HEK293 (cell line): ENCODE measurements at regions not wholly inside any gene's neighbourhood (a gene's known extent, or its start where the extent isn't known, plus 50 kb on each side); places are given as distances from the start of the nearest gene placed in this dataset.

ENCODE experiments used
- CTCF ChIA-PET: fragments of 350-600 bp; formaldehyde crosslinking; extraction: SDS; loops from one replicate; lab custom pipeline; 2021; ENCODE audit warnings: antibody characterized with exemption; lab: Yijun Ruan, JAX
- POLR2A ChIA-PET: fragments of 300-600 bp; formaldehyde crosslinking; extraction: SDS; loops from one replicate; lab custom pipeline; 2020; ENCODE audit warnings: antibody characterized with exemption, inconsistent platforms; lab: Yijun Ruan, JAX
- H3K27ac ChIP-seq: fragments of 200-500 bp; sonication (Bioruptor generic); 2 replicates; pipeline ENCODE4 v1.5.1; 2014; ENCODE audit warnings: low read depth, low read length, control low read depth, inconsistent platforms; ENCODE audit errors: extremely low read depth
- H3K36me3 ChIP-seq, 2 experiments: fragments of 200-500 bp in 1 of 2; sonication (Bioruptor generic) in 1 of 2; 1 replicate in 1 of 2; 2 replicates in 1 of 2; pipeline ENCODE4 v1.5.1; 2014 to 2017; ENCODE audit warnings: inconsistent platforms in 2 of 2, low read length in 2 of 2; ENCODE audit not compliant: control insufficient read depth in 2 of 2, insufficient read depth in 1 of 2
- H3K4me1 ChIP-seq: fragments of 200-500 bp; sonication (Bioruptor generic); 2 replicates; pipeline ENCODE4 v1.5.1; 2014; ENCODE audit warnings: mild to moderate bottlenecking, low read length, inconsistent platforms; ENCODE audit not compliant: control insufficient read depth, insufficient read depth
- H3K4me3 ChIP-seq: 2 replicates; pipeline ENCODE4 v1.5.1; 2011; ENCODE audit warnings: low read depth, mild to moderate bottlenecking, control low read depth, low read length, moderate library complexity
- H3K9me3 ChIP-seq: fragments of 200-500 bp; sonication (Bioruptor generic); 2 replicates; pipeline ENCODE4 v1.5.1; 2014; ENCODE audit warnings: low read depth, low read length, inconsistent platforms; ENCODE audit not compliant: control insufficient read depth, insufficient read depth
- YY2 ChIP-seq: fragments of 450-650 bp; formaldehyde crosslinking; IDR thresholded peaks from 2 replicates; pipeline ENCODE4 v1.5.1; 2016; ENCODE audit warnings: missing biosample characterization, missing genetic modification characterization
- ZBTB17 ChIP-seq: fragments of 450-650 bp; formaldehyde crosslinking; IDR thresholded peaks from 2 replicates; pipeline ENCODE4 v1.5.1; 2016; ENCODE audit warnings: missing biosample characterization, missing genetic modification characterization
- ZBTB20 ChIP-seq: fragments of 450-650 bp; formaldehyde crosslinking; IDR thresholded peaks from 2 replicates; pipeline ENCODE4 v1.5.1; 2016; ENCODE audit warnings: missing biosample characterization, missing genetic modification characterization
- ZIC2 ChIP-seq: fragments of 450-650 bp; formaldehyde crosslinking; IDR thresholded peaks from 2 replicates; pipeline ENCODE4 v1.5.1; 2016; ENCODE audit warnings: missing biosample characterization, missing genetic modification characterization
- ZNF335 ChIP-seq: fragments of 450-650 bp; formaldehyde crosslinking; conservative IDR thresholded peaks from 2 replicates; pipeline ENCODE4 v1.5.1; 2016; ENCODE audit warnings: missing biosample characterization, missing genetic modification characterization
- ZNF37A ChIP-seq: fragments of 450-650 bp; IDR thresholded peaks from 2 replicates; pipeline ENCODE4 v1.5.1; 2018; ENCODE audit warnings: missing biosample characterization, missing genetic modification characterization
- ZNF394 ChIP-seq: fragments of 450-650 bp; formaldehyde crosslinking; IDR thresholded peaks from 2 replicates; pipeline ENCODE4 v1.5.1; 2016; ENCODE audit warnings: missing biosample characterization, missing genetic modification characterization, mild to moderate bottlenecking, moderate library complexity, borderline replicate concordance
- ZNF585B ChIP-seq: fragments of 450-650 bp; formaldehyde crosslinking; IDR thresholded peaks from 2 replicates; pipeline ENCODE4 v1.5.1; 2016; ENCODE audit warnings: missing biosample characterization, missing genetic modification characterization
- TF ChIP-seq, protein P1 (sequence below): fragments of 450-650 bp; formaldehyde crosslinking; IDR thresholded peaks from 2 replicates; pipeline ENCODE4 v1.5.1; 2017; ENCODE audit warnings: missing biosample characterization, missing genetic modification characterization
- TF ChIP-seq, protein P2 (sequence below): fragments of 450-650 bp; formaldehyde crosslinking; IDR thresholded peaks from 2 replicates; pipeline ENCODE4 v1.5.1; 2016; ENCODE audit warnings: missing biosample characterization, missing genetic modification characterization, borderline replicate concordance
- TF ChIP-seq, protein P3 (sequence below): fragments of 450-650 bp; formaldehyde crosslinking; IDR thresholded peaks from 2 replicates; pipeline ENCODE4 v1.5.1; 2016; ENCODE audit warnings: missing biosample characterization, missing genetic modification characterization
- TF ChIP-seq, protein P4 (sequence below): fragments of 450-650 bp; IDR thresholded peaks from 2 replicates; pipeline ENCODE4 v1.5.1; 2018; ENCODE audit warnings: missing biosample characterization, missing genetic modification characterization
- TF ChIP-seq, protein P5 (sequence below): fragments of 450-650 bp; formaldehyde crosslinking; IDR thresholded peaks from 2 replicates; pipeline ENCODE4 v1.5.1; 2016; ENCODE audit warnings: missing biosample characterization, missing genetic modification characterization

DNA sequence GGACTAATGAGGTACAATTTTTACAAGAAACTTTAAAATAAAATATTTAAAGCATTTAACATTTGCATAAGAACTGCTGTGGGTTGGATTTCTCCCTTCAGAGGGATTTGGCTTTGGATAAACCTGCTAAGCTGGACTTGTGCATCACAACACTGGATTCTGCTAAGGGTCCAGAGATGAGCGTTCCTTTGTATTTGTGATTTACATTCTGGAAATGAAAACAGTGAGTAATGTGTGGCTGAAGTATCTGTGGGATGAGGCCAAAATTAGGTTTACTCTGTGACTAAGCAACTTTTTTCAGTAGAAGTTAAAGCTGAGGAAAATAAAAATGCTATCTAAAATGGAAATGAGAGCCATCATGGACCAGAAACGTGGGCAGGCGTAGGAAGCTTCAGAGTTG lies 494.3 kb downstream of the EPM2A start:
- Histone ChIP-seq H3K4me1 (no peaks in the 10 kb centered on the region), H3K9me3 (no peaks in the 10 kb centered on the region), H3K27ac (no peak overlapping the region), H3K36me3 (no peaks in the 10 kb centered on the region), H3K4me3 (no peak overlapping the region)
- ChIA-PET CTCF (no interaction called here), POLR2A (no interaction called here)
- no peak for TF ChIP-seq ZNF37A
- TF ChIP-seq YY2 (tag by site-specific recombination), result no peak
- TF ChIP-seq ZNF335 (tag by site-specific recombination), result no peak
- no peak for TF ChIP-seq ZBTB20 (tag by site-specific recombination)
- TF ChIP-seq, protein P1, sequence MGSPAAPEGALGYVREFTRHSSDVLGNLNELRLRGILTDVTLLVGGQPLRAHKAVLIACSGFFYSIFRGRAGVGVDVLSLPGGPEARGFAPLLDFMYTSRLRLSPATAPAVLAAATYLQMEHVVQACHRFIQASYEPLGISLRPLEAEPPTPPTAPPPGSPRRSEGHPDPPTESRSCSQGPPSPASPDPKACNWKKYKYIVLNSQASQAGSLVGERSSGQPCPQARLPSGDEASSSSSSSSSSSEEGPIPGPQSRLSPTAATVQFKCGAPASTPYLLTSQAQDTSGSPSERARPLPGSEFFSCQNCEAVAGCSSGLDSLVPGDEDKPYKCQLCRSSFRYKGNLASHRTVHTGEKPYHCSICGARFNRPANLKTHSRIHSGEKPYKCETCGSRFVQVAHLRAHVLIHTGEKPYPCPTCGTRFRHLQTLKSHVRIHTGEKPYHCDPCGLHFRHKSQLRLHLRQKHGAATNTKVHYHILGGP (tag by site-specific recombination), result no peak
- TF ChIP-seq, protein P2, sequence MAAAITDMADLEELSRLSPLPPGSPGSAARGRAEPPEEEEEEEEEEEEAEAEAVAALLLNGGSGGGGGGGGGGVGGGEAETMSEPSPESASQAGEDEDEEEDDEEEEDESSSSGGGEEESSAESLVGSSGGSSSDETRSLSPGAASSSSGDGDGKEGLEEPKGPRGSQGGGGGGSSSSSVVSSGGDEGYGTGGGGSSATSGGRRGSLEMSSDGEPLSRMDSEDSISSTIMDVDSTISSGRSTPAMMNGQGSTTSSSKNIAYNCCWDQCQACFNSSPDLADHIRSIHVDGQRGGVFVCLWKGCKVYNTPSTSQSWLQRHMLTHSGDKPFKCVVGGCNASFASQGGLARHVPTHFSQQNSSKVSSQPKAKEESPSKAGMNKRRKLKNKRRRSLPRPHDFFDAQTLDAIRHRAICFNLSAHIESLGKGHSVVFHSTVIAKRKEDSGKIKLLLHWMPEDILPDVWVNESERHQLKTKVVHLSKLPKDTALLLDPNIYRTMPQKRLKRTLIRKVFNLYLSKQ (tag by site-specific recombination), result no peak

DNA sequence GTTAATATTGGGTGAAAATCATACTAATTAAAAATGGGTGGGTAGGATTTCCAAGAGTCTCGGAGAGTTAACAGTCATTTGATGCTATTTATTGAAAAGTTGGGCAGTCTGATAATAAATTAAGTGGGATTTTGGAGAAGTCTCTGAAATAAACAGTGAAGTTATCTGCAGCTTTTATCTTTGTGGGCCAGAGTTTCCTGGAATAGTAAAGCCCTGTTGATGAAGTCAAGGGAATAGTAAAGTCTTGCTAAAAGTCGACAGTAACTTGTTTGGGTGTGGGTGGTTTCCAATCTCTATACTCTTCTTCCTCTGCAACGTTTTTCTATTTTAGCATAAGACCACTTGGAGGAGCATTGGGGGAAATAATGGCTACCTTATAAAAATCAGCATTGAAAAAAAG lies 493.6 kb downstream of the EPM2A start:
- TF ChIP-seq ZNF585B, result no peak
- TF ChIP-seq, protein P3, sequence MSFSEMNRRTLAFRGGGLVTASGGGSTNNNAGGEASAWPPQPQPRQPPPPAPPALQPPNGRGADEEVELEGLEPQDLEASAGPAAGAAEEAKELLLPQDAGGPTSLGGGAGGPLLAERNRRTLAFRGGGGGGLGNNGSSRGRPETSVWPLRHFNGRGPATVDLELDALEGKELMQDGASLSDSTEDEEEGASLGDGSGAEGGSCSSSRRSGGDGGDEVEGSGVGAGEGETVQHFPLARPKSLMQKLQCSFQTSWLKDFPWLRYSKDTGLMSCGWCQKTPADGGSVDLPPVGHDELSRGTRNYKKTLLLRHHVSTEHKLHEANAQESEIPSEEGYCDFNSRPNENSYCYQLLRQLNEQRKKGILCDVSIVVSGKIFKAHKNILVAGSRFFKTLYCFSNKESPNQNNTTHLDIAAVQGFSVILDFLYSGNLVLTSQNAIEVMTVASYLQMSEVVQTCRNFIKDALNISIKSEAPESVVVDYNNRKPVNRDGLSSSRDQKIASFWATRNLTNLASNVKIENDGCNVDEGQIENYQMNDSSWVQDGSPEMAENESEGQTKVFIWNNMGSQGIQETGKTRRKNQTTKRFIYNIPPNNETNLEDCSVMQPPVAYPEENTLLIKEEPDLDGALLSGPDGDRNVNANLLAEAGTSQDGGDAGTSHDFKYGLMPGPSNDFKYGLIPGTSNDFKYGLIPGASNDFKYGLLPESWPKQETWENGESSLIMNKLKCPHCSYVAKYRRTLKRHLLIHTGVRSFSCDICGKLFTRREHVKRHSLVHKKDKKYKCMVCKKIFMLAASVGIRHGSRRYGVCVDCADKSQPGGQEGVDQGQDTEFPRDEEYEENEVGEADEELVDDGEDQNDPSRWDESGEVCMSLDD (tag by site-specific recombination), result no peak
- TF ChIP-seq ZIC2 (tag by site-specific recombination), result no peak
- TF ChIP-seq, protein P4, sequence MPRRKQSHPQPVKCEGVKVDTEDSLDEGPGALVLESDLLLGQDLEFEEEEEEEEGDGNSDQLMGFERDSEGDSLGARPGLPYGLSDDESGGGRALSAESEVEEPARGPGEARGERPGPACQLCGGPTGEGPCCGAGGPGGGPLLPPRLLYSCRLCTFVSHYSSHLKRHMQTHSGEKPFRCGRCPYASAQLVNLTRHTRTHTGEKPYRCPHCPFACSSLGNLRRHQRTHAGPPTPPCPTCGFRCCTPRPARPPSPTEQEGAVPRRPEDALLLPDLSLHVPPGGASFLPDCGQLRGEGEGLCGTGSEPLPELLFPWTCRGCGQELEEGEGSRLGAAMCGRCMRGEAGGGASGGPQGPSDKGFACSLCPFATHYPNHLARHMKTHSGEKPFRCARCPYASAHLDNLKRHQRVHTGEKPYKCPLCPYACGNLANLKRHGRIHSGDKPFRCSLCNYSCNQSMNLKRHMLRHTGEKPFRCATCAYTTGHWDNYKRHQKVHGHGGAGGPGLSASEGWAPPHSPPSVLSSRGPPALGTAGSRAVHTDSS (tag by site-specific recombination), result no peak
- TF ChIP-seq, protein P5, sequence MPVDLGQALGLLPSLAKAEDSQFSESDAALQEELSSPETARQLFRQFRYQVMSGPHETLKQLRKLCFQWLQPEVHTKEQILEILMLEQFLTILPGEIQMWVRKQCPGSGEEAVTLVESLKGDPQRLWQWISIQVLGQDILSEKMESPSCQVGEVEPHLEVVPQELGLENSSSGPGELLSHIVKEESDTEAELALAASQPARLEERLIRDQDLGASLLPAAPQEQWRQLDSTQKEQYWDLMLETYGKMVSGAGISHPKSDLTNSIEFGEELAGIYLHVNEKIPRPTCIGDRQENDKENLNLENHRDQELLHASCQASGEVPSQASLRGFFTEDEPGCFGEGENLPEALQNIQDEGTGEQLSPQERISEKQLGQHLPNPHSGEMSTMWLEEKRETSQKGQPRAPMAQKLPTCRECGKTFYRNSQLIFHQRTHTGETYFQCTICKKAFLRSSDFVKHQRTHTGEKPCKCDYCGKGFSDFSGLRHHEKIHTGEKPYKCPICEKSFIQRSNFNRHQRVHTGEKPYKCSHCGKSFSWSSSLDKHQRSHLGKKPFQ (tag by site-specific recombination), result no peak
- no peak for TF ChIP-seq ZNF394 (tag by site-specific recombination)
- no peak for TF ChIP-seq ZBTB17 (tag by site-specific recombination)
- TF ChIP-seq, all 188 proteins: peak for 0
- Histone ChIP-seq H3K36me3 (no peaks in the 10 kb centered on the region), H3K9me3 (no peaks in the 10 kb centered on the region), H3K4me1 (no peaks in the 10 kb centered on the region), H3K27ac (no peak overlapping the region), H3K4me3 (no peak overlapping the region)
- CTCF ChIA-PET, result interaction anchor here (0.6 kb wide), 1 partner anchor 615 kb away, joined by 4 read pairs; no protein-coding TSS in a partner anchor
- POLR2A ChIA-PET, result no interaction called here
